PC-3 (cell line): ENCODE measurements at regions not wholly inside any gene's neighbourhood (a gene's known extent, or its start where the extent isn't known, plus 50 kb on each side); places are given as distances from the start of the nearest gene placed in this dataset.
"Not testable (repeated sequence)": the region's sequence is repeated elsewhere in the genome, so short reads cannot be mapped to it uniquely, and the experiment has no call there.

Experiments
- EZH2 ChIP-seq: fragments of 300-600 bp; sonication (generic); IDR thresholded peaks from one replicate; pipeline ENCODE4 v1.6.1; 2017; ENCODE audit warnings: antibody characterized with exemption, mild to moderate bottlenecking, low read length; ENCODE audit not compliant: unreplicated experiment
- TF ChIP-seq, protein P1 (sequence below): fragments of 300-600 bp; sonication (generic); conservative IDR thresholded peaks from 2 replicates; pipeline ENCODE4 v1.5.1; 2017; ENCODE audit warnings: antibody characterized with exemption, low read depth, mild to moderate bottlenecking, low read length

GRCh38 chr2:22103617-22104016, 979.8 kb downstream of the TDRD15 start:
- TF ChIP-seq, protein P1, sequence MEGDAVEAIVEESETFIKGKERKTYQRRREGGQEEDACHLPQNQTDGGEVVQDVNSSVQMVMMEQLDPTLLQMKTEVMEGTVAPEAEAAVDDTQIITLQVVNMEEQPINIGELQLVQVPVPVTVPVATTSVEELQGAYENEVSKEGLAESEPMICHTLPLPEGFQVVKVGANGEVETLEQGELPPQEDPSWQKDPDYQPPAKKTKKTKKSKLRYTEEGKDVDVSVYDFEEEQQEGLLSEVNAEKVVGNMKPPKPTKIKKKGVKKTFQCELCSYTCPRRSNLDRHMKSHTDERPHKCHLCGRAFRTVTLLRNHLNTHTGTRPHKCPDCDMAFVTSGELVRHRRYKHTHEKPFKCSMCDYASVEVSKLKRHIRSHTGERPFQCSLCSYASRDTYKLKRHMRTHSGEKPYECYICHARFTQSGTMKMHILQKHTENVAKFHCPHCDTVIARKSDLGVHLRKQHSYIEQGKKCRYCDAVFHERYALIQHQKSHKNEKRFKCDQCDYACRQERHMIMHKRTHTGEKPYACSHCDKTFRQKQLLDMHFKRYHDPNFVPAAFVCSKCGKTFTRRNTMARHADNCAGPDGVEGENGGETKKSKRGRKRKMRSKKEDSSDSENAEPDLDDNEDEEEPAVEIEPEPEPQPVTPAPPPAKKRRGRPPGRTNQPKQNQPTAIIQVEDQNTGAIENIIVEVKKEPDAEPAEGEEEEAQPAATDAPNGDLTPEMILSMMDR, result not testable (repeated sequence)
- not testable (repeated sequence) for TF ChIP-seq EZH2
